H9 (cell line): ENCODE measurements at regions not wholly inside any gene's neighbourhood (a gene's known extent, or its start where the extent isn't known, plus 50 kb on each side); places are given as distances from the start of the nearest gene placed in this dataset.

Experiments used
- DNase-seq: peaks from one replicate; pipeline ENCODE4 v3.0.0-alpha.2; 2017
- H2AFZ ChIP-seq: one replicate; pipeline ENCODE4 v1.6.1; 2013; ENCODE audit warnings: mild to moderate bottlenecking, low read length, control low read depth, moderate library complexity
- H2AK5ac ChIP-seq: 2 replicates; pipeline ENCODE4 v1.6.1; 2013; ENCODE audit warnings: low read length, control low read depth, mixed read lengths; ENCODE audit not compliant: insufficient read length
- H2BK120ac ChIP-seq: one replicate; pipeline ENCODE4 v1.6.1; 2013; ENCODE audit warnings: low read depth, mild to moderate bottlenecking, low read length, control low read depth, inconsistent platforms; ENCODE audit not compliant: poor library complexity, severe bottlenecking
- H2BK12ac ChIP-seq: 2 replicates; pipeline ENCODE4 v1.6.1; 2013; ENCODE audit warnings: low read length, control low read depth, mixed read lengths, low read depth; ENCODE audit not compliant: insufficient read length
- H2BK15ac ChIP-seq: 2 replicates; pipeline ENCODE4 v1.6.1; 2013; ENCODE audit warnings: low read depth, low read length, control low read depth
- H2BK20ac ChIP-seq: one replicate; pipeline ENCODE4 v1.6.1; 2013; ENCODE audit warnings: low read depth, mild to moderate bottlenecking, low read length, control low read depth, inconsistent platforms; ENCODE audit not compliant: poor library complexity, severe bottlenecking
- H2BK5ac ChIP-seq: 2 replicates; pipeline ENCODE4 v1.6.1; 2013; ENCODE audit warnings: low read length, control low read depth, mixed read lengths; ENCODE audit not compliant: insufficient read length
- H3K14ac ChIP-seq: 2 replicates; pipeline ENCODE4 v1.6.1; 2013; ENCODE audit warnings: low read length, control low read depth; ENCODE audit not compliant: insufficient read depth
- H3K18ac ChIP-seq: 2 replicates; pipeline ENCODE4 v1.6.1; 2013; ENCODE audit warnings: low read depth, mild to moderate bottlenecking, mixed read lengths, low read length, control low read depth; ENCODE audit not compliant: insufficient read length
- H3K23ac ChIP-seq: 2 replicates; pipeline ENCODE4 v1.6.1; 2013; ENCODE audit warnings: low read length, control low read depth, mixed read lengths, low read depth; ENCODE audit not compliant: insufficient read length
- H3K23me2 ChIP-seq: 2 replicates; pipeline ENCODE4 v1.6.1; 2013; ENCODE audit warnings: low read depth, mild to moderate bottlenecking, mixed read lengths, low read length, control low read depth; ENCODE audit not compliant: insufficient read length, poor library complexity, severe bottlenecking
- H3K27ac ChIP-seq: 2 replicates; pipeline ENCODE4 v1.5.1; 2013; ENCODE audit warnings: low read length, control low read depth, mixed read lengths, low read depth; ENCODE audit not compliant: insufficient read length
- H3K27me3 ChIP-seq: 2 replicates; pipeline ENCODE4 v1.6.1; 2013; ENCODE audit warnings: low read length, control low read depth, inconsistent platforms; ENCODE audit not compliant: insufficient read depth
- H3K4ac ChIP-seq: 2 replicates; pipeline ENCODE4 v1.6.1; 2013; ENCODE audit warnings: low read depth, mild to moderate bottlenecking, control low read depth, inconsistent platforms, low read length, moderate library complexity
- H3K4me1 ChIP-seq: 2 replicates; pipeline ENCODE4 v1.6.1; 2013; ENCODE audit warnings: low read length, control low read depth, inconsistent platforms; ENCODE audit not compliant: insufficient read depth
- H3K4me2 ChIP-seq: 2 replicates; pipeline ENCODE4 v1.6.1; 2013; ENCODE audit warnings: low read length, control low read depth, mixed read lengths; ENCODE audit not compliant: insufficient read length, insufficient read depth
- H3K56ac ChIP-seq: 2 replicates; pipeline ENCODE4 v1.6.1; 2013; ENCODE audit warnings: low read depth, mild to moderate bottlenecking, mixed read lengths, low read length, control low read depth; ENCODE audit not compliant: insufficient read length
- H3K79me1 ChIP-seq: 2 replicates; pipeline ENCODE4 v1.6.1; 2013; ENCODE audit warnings: low read depth, mild to moderate bottlenecking, moderate library complexity, low read length, control low read depth, inconsistent platforms; ENCODE audit not compliant: insufficient read depth, poor library complexity, severe bottlenecking
- H3K79me2 ChIP-seq: 2 replicates; pipeline ENCODE4 v1.6.1; 2013; ENCODE audit warnings: low read length, control low read depth, inconsistent platforms; ENCODE audit not compliant: insufficient read depth
- H3K9ac ChIP-seq: 2 replicates; pipeline ENCODE4 v1.6.1; 2013; ENCODE audit warnings: low read length, control low read depth, mixed read lengths; ENCODE audit not compliant: insufficient read length; ENCODE audit errors: extremely low read depth
- H3K9me3 ChIP-seq: one replicate; pipeline ENCODE4 v1.6.1; 2013; ENCODE audit warnings: low read depth, low read length, inconsistent platforms; ENCODE audit not compliant: control insufficient read depth
- H3T11ph ChIP-seq: one replicate; pipeline ENCODE4 v1.6.1; 2013; ENCODE audit warnings: mild to moderate bottlenecking, low read length, control low read depth, inconsistent platforms
- H4K20me1 ChIP-seq: one replicate; pipeline ENCODE4 v1.6.1; 2013; ENCODE audit not compliant: control insufficient read depth, insufficient read length, insufficient read depth
- H4K5ac ChIP-seq: 2 replicates; pipeline ENCODE4 v1.6.1; 2013; ENCODE audit warnings: low read depth, mild to moderate bottlenecking, mixed read lengths, low read length, control low read depth; ENCODE audit not compliant: insufficient read length
- H4K8ac ChIP-seq: replicated peaks from 2 replicates; pipeline ENCODE4 v1.6.1; 2013; ENCODE audit warnings: low read length, control low read depth, mixed read lengths, low read depth; ENCODE audit not compliant: insufficient read length
- H4K91ac ChIP-seq: 2 replicates; pipeline ENCODE4 v1.6.1; 2013; ENCODE audit warnings: low read depth, mild to moderate bottlenecking, moderate library complexity, mixed read lengths, low read length, control low read depth; ENCODE audit not compliant: insufficient read length
- H3K27ac Mint-ChIP-seq, 3 experiments: 2 replicates in 2 of 3; 3 replicates in 1 of 3; pipeline ENCODE4 v1.8.0; 2020 to 2021; ENCODE audit warnings: mixed read lengths in 3 of 3, mild to moderate bottlenecking in 1 of 3, moderate library complexity in 1 of 3
- H3K27me3 Mint-ChIP-seq: 2 replicates; pipeline ENCODE4 v1.8.0; 2021; ENCODE audit warnings: low read depth, mild to moderate bottlenecking, moderate library complexity, mixed read lengths
- H3K36me3 Mint-ChIP-seq, 3 experiments: 2 replicates in 2 of 3; 3 replicates in 1 of 3; pipeline ENCODE4 v1.8.0; 2020 to 2021; ENCODE audit warnings: low read depth in 3 of 3, mixed read lengths in 3 of 3; ENCODE audit not compliant: insufficient read depth in 1 of 3
- H3K4me1 Mint-ChIP-seq, 2 experiments: 2 replicates each; pipeline ENCODE4 v1.8.0; 2020; ENCODE audit warnings: mixed read lengths in 2 of 2
- H3K4me3 Mint-ChIP-seq, 2 experiments: 2 replicates in 1 of 2; 3 replicates in 1 of 2; pipeline ENCODE4 v1.8.0; 2020 to 2021; ENCODE audit warnings: mild to moderate bottlenecking in 2 of 2, mixed read lengths in 2 of 2, moderate library complexity in 1 of 2
- H3K9me3 Mint-ChIP-seq, 2 experiments: 2 replicates in 1 of 2; 3 replicates in 1 of 2; pipeline ENCODE4 v1.8.0; 2020; ENCODE audit warnings: mild to moderate bottlenecking in 2 of 2, mixed read lengths in 2 of 2, moderate library complexity in 1 of 2
- WGBS: extraction: QIAGEN DNeasy Blood & Tissue Kit; methylation state at CpG from one replicate; pipeline ENCODE4 v1.1.7; 2013; ENCODE audit warnings: missing lambda C conversion rate, low lambda C conversion rate, mixed read lengths; ENCODE audit not compliant: insufficient read length; ENCODE audit errors: extremely low coverage; 5-methylcytosine and 5-hydroxymethylcytosine counted together
- TF ChIP-seq, protein P1 (sequence below): fragments of 200-600 bp; sonication (generic); conservative IDR thresholded peaks from 3 replicates; pipeline ENCODE4 v1.8.0; 2021; ENCODE audit warnings: antibody characterized with exemption, mild to moderate bottlenecking

- no peak overlapping the region for H4K91ac ChIP-seq
- no peak overlapping the region for H4K8ac ChIP-seq
- no peak overlapping the region for H2BK120ac ChIP-seq
- H3K27ac ChIP-seq, result no peak overlapping the region
- H3K18ac ChIP-seq, result no peak overlapping the region
- no peak overlapping the region for H2BK12ac ChIP-seq
- no peak overlapping the region for H2AFZ ChIP-seq
- H4K20me1 ChIP-seq, result no peaks in the 10 kb centered on the region
- Mint-ChIP-seq H3K27ac (no peak overlapping the region), H3K4me1 (peaks cover 0 to 5% of the 10 kb centered on the region in 2 experiments; a peak in 2 of 4 replicates), H3K9me3 (0 out of 5 replicates have a peak, but pooled peaks cover 0 to 2% of the 10 kb centered on the region in 2 experiments), H3K36me3 (peaks cover 0 to 4% (median 3%) of the 10 kb centered on the region in 3 experiments; a peak in 1 of 7 replicates), H3K27me3 (no peaks in the 10 kb centered on the region), H3K4me3 (no peak overlapping the region)
- H3K9me3 ChIP-seq, result no peaks in the 10 kb centered on the region
- no peak overlapping the region for H4K5ac ChIP-seq
- no peak overlapping the region for H3K9ac ChIP-seq
- WGBS, result no CpG with 5 or more reads among the region's 1 CpG
- no peak overlapping the region for H2AK5ac ChIP-seq
- no peak overlapping the region for H3K4ac ChIP-seq
- H3K23me2 ChIP-seq, result no peaks in the 10 kb centered on the region
- H3K79me1 ChIP-seq, result no peaks in the 10 kb centered on the region
- TF ChIP-seq, protein P1, sequence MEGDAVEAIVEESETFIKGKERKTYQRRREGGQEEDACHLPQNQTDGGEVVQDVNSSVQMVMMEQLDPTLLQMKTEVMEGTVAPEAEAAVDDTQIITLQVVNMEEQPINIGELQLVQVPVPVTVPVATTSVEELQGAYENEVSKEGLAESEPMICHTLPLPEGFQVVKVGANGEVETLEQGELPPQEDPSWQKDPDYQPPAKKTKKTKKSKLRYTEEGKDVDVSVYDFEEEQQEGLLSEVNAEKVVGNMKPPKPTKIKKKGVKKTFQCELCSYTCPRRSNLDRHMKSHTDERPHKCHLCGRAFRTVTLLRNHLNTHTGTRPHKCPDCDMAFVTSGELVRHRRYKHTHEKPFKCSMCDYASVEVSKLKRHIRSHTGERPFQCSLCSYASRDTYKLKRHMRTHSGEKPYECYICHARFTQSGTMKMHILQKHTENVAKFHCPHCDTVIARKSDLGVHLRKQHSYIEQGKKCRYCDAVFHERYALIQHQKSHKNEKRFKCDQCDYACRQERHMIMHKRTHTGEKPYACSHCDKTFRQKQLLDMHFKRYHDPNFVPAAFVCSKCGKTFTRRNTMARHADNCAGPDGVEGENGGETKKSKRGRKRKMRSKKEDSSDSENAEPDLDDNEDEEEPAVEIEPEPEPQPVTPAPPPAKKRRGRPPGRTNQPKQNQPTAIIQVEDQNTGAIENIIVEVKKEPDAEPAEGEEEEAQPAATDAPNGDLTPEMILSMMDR, result no peak
- no peak overlapping the region for H3K4me2 ChIP-seq
- H2BK5ac ChIP-seq, result no peak overlapping the region
- no peaks in the 10 kb centered on the region for H3K4me1 ChIP-seq
- no peak overlapping the region for H2BK20ac ChIP-seq
- H3K23ac ChIP-seq, result no peak overlapping the region
- no peak overlapping the region for H3K14ac ChIP-seq
- no peaks in the 10 kb centered on the region for H3K79me2 ChIP-seq
- H3T11ph ChIP-seq, result no peak overlapping the region
- H2BK15ac ChIP-seq, result no peak overlapping the region
- DNase-seq, result no peak
- H3K27me3 ChIP-seq, result no peaks in the 10 kb centered on the region
- no peak overlapping the region for H3K56ac ChIP-seq
These were observed 137.6 kb upstream of the FOXN2 start for GRCh38 chr2:48176876-48177275.
